IMR-90 (cell line): ENCODE measurements at regions not wholly inside any gene's neighbourhood (a gene's known extent, or its start where the extent isn't known, plus 50 kb on each side); places are given as distances from the start of the nearest gene placed in this dataset.

Experiments used
- CEBPB ChIP-seq: IDR thresholded peaks from 2 replicates; pipeline ENCODE4 v1.6.1; 2012; ENCODE audit warnings: low read depth, low read length, improper control_type of control experiment
- POLR2A ChIP-seq: IDR thresholded peaks from 2 replicates; pipeline ENCODE4 v1.6.1; 2012; ENCODE audit warnings: mild to moderate bottlenecking, low read depth, low read length
- RFX5 ChIP-seq: IDR thresholded peaks from 2 replicates; pipeline ENCODE4 v1.8.0; 2012; ENCODE audit warnings: low read depth, mild to moderate bottlenecking, low read length, moderate library complexity
- SMC3 ChIP-seq: fragments of 150-350 bp; IDR thresholded peaks from 2 replicates; pipeline ENCODE4 v1.6.1; 2016; ENCODE audit warnings: low read depth, mild to moderate bottlenecking, antibody characterized with exemption, low read length, moderate library complexity
- TF ChIP-seq, protein P1 (sequence below): conservative IDR thresholded peaks from 2 replicates; pipeline ENCODE4 v1.5.1; 2012; ENCODE audit warnings: mild to moderate bottlenecking, low read depth, low read length, improper control_type of control experiment

DNA sequence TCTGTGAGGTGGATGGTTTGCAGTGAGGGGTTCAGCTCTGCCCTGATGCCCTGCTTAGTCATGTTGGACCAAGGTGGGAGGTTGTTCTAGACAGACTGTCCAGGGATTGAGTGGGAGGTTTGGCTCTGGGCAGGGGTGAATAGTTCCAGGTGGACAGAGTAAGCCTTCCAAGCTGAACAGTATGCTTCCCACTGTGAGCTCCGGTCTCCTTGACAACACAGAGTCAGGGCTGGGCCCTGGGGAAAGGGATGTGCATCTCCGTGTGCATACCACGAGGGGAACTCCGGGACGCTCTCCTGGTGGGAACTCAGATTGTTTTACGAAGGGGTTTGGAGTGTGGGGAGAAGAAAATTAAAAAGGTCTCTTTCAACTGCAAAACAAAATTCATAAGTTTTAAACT is 174.7 kb downstream of the DHX35 start:
- TF ChIP-seq, protein P1, sequence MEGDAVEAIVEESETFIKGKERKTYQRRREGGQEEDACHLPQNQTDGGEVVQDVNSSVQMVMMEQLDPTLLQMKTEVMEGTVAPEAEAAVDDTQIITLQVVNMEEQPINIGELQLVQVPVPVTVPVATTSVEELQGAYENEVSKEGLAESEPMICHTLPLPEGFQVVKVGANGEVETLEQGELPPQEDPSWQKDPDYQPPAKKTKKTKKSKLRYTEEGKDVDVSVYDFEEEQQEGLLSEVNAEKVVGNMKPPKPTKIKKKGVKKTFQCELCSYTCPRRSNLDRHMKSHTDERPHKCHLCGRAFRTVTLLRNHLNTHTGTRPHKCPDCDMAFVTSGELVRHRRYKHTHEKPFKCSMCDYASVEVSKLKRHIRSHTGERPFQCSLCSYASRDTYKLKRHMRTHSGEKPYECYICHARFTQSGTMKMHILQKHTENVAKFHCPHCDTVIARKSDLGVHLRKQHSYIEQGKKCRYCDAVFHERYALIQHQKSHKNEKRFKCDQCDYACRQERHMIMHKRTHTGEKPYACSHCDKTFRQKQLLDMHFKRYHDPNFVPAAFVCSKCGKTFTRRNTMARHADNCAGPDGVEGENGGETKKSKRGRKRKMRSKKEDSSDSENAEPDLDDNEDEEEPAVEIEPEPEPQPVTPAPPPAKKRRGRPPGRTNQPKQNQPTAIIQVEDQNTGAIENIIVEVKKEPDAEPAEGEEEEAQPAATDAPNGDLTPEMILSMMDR: no peak
- TF ChIP-seq POLR2A (no peak), SMC3 (no peak), CEBPB (no peak), RFX5 (no peak)
